Right lobe of liver (tissue), 6 donors: ENCODE measurements at regions not wholly inside any gene's neighbourhood (a gene's known extent, or its start where the extent isn't known, plus 50 kb on each side); places are given as distances from the start of the nearest gene placed in this dataset.

Source experiments
- ATAC-seq, 4 donors: fragments of 200-7000 bp; cut with Tn5 transposase; one replicate each; pipeline ENCODE4 v1.9.1; 2020; ENCODE audit warnings: mild to moderate bottlenecking in 4 of 4, moderate library complexity in 4 of 4
- DNase-seq, 3 donors: peaks; one replicate each; pipeline ENCODE4 v3.0.0-alpha.2; 2020
- H3K27ac ChIP-seq, 3 donors: fragments of 200-600 bp; one replicate each; pipeline ENCODE4 v1.8.0; 2022
- H3K27me3 ChIP-seq, 2 donors: fragments of 200-600 bp; one replicate each; pipeline ENCODE4 v1.8.0; 2022
- H3K36me3 ChIP-seq, 4 donors: fragments of 200-600 bp; sonication (generic) in 1 of 4; one replicate each; pipeline versions ENCODE4 v1.5.1 to v1.8.0; 2017 to 2022; ENCODE audit warnings: control low read depth in 1 of 4
- H3K4me1 ChIP-seq, 4 donors: fragments of 200-600 bp; sonication (generic) in 1 of 4; one replicate each; pipeline versions ENCODE4 v1.5.1 to v1.8.0; 2017 to 2022; ENCODE audit warnings: control low read depth in 1 of 4
- H3K4me3 ChIP-seq, 3 donors: fragments of 200-600 bp; one replicate each; pipeline ENCODE4 v1.8.0; 2022
- H3K9me3 ChIP-seq, 4 donors: fragments of 200-600 bp; sonication (generic) in 1 of 4; one replicate each; pipeline versions ENCODE4 v1.5.1 to v1.8.0; 2017 to 2022; ENCODE audit warnings: control low read depth in 1 of 4
- POLR2A ChIP-seq: fragments of 450-650 bp; IDR thresholded peaks from one replicate; pipeline ENCODE4 v1.6.1; 2017; ENCODE audit warnings: antibody characterized with exemption, mild to moderate bottlenecking
- WGBS: methylation state at CpG from one replicate; pipeline ENCODE4 v1.1.6; 2018; ENCODE audit warnings: low coverage, low lambda C conversion rate; ENCODE audit not compliant: insufficient coverage; ENCODE audit errors: missing lambda C conversion rate; 5-methylcytosine and 5-hydroxymethylcytosine counted together
- intact Hi-C, 2 donors: fragments of 100-400 bp; cut with DNase I; formaldehyde crosslinking; loops; one replicate each; pipeline versions ENCODE4 v1.11.2 to v1.14.1; 2022
- TF ChIP-seq, protein P1 (sequence below), 4 donors: fragments of 200-600 bp in 3 of 4; fragments of 450-650 bp in 1 of 4; IDR thresholded peaks; one replicate each; pipeline versions ENCODE4 v1.5.1 to v1.8.0; 2016 to 2022; ENCODE audit warnings: antibody characterized with exemption in 4 of 4, mild to moderate bottlenecking in 2 of 4
- donor health status: DM: no; HTN: yes; CAD: no.
- donor health status: DM: no; HTN: no; CAD: no.
- donor health status: DM: no; HTN: no; CAD: no.
- donor health status: DM: no; HTN: yes; CAD: no.
- donor health status: DM: no; HTN: yes; CAD: no.

DNA sequence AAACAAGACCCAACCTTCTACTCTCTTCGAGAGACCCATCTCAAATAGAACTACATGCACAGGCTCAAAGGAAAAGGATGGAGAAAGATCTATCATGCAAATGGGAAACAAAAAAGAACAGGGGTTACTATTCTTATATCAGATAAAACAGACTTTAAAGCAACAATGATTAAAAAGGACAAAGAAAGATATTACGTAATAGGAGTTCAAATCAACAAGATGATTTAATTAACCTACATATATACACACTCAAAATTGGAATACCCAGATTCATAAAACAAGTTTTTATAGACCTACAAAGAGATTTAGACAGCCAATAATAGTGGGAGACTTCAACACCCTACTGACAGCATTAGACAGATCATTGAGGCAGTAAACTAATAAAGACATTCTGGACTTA lies 536.6 kb upstream of the RAG2 start:
- no peak for DNase-seq
- no peaks in the 10 kb centered on the region for H3K4me1 ChIP-seq
- 40% methylated on average over 2 of the region's 2 CpGs for WGBS
- H3K27ac ChIP-seq, result no peak overlapping the region
- no peaks in the 10 kb centered on the region for H3K36me3 ChIP-seq
- no peak overlapping the region for H3K4me3 ChIP-seq
- no peaks in the 10 kb centered on the region for H3K9me3 ChIP-seq
- no peaks in the 10 kb centered on the region for H3K27me3 ChIP-seq
- intact Hi-C loops, result no loop called here
- TF ChIP-seq, protein P1, sequence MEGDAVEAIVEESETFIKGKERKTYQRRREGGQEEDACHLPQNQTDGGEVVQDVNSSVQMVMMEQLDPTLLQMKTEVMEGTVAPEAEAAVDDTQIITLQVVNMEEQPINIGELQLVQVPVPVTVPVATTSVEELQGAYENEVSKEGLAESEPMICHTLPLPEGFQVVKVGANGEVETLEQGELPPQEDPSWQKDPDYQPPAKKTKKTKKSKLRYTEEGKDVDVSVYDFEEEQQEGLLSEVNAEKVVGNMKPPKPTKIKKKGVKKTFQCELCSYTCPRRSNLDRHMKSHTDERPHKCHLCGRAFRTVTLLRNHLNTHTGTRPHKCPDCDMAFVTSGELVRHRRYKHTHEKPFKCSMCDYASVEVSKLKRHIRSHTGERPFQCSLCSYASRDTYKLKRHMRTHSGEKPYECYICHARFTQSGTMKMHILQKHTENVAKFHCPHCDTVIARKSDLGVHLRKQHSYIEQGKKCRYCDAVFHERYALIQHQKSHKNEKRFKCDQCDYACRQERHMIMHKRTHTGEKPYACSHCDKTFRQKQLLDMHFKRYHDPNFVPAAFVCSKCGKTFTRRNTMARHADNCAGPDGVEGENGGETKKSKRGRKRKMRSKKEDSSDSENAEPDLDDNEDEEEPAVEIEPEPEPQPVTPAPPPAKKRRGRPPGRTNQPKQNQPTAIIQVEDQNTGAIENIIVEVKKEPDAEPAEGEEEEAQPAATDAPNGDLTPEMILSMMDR (IDR thresholded peaks at IDR 0.05), result no peak
- TF ChIP-seq POLR2A, result no peak
- no peak for ATAC-seq

DNA sequence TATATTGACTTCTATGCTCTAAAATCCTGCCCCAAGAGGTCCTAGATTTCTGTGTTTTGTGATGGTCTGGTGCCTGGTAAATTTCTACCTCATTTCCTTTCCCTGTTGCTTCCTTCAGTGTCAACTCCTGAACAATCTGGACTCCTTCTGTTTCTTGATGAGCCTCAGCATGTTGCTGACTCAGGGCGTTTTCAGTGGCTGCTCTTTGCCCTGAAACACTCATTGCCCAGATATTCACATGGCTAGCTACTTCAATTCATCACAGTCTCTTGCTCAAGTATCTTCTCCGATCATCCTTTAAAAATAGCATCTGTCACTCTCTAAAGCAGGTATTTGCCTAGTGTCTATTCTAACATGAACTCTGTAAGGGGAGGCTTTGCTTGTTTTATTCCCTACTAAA lies 526.3 kb upstream of the RAG2 start:
- H3K4me3 ChIP-seq, result no peak overlapping the region
- no peak for TF ChIP-seq POLR2A
- TF ChIP-seq, protein P1 (IDR thresholded peaks at IDR 0.05), result no peak
- intact Hi-C loops, result no loop called here
- ATAC-seq (no peak), DNase-seq (no peak)
- no peaks in the 10 kb centered on the region for H3K9me3 ChIP-seq
- no peak overlapping the region for H3K27ac ChIP-seq
- 36% methylated on average over 2 of the region's 2 CpGs for WGBS
- no peaks in the 10 kb centered on the region for H3K36me3 ChIP-seq
- H3K4me1 ChIP-seq, result no peaks in the 10 kb centered on the region
- no peaks in the 10 kb centered on the region for H3K27me3 ChIP-seq

DNA sequence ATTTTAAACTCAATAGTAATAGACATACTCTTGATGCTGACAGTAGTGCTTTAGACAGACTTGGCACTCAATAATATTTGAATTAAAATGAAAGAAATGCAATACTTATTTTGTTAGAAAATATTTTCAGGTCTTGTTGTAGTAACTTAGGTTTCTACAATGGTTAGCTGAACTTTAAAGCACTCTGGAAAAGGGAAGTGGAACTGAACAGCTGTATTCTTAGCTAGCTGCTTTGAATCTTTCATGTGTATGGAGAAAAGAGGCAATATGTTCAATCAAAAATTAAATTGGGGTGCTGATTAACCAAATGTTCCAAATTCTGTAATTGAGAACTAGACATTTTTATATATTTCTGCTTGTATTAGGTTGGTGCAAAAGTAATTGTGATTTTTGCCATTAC lies 517.9 kb upstream of the RAG2 start:
- Histone ChIP-seq H3K9me3 (no peaks in the 10 kb centered on the region), H3K4me1 (no peaks in the 10 kb centered on the region), H3K36me3 (no peaks in the 10 kb centered on the region), H3K27me3 (no peaks in the 10 kb centered on the region), H3K4me3 (no peak overlapping the region), H3K27ac (no peak overlapping the region)
- DNase-seq, result no peak
- TF ChIP-seq POLR2A, result no peak
- TF ChIP-seq, protein P1 (IDR thresholded peaks at IDR 0.05), result no peak
- intact Hi-C loops, result no loop called here
- no peak for ATAC-seq

DNA sequence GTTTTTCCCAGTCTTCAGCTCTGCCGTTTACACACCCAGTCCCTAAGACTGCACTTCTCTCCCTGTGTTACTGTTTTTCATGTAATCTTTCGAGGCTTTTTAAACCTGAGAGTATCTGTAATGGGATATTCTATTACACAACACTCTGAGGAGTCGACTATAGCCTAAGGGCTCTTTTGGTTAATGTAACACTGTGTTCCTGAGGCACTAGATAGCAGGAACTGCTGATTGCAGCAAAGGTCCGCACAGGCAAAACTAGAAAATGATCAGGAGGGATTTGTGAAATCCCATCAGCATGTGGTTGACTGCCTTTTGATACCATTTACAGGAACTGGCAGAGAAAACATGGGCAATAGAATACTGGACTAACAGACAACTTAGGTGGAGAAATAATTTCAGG lies 512.3 kb upstream of the RAG2 start:
- TF ChIP-seq, protein P1 (IDR thresholded peaks at IDR 0.05), result no peak
- no peak for TF ChIP-seq POLR2A
- no peak for DNase-seq
- intact Hi-C loops, result no loop called here
- Histone ChIP-seq H3K4me3 (no peak overlapping the region), H3K27me3 (no peaks in the 10 kb centered on the region), H3K9me3 (no peaks in the 10 kb centered on the region), H3K27ac (no peak overlapping the region), H3K4me1 (no peaks in the 10 kb centered on the region), H3K36me3 (no peaks in the 10 kb centered on the region)
- no peak for ATAC-seq
- 43% methylated on average over 4 of the region's 4 CpGs for WGBS

DNA sequence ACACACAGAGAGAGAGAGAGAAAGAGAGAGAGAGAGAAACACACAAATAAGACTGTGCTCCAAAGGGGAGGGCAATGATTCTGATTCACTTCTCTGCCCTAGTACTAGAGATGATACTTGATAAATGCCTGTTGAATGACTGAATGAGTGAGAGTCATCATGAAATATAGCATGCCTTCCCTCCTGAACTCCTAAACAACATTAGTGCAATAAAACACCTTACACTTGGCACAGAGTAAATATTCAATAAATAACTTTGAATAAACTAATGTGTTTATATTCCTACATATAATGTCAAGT lies 511.2 kb upstream of the RAG2 start:
- DNase-seq (no peak), ATAC-seq (no peak)
- no peaks in the 10 kb centered on the region for H3K9me3 ChIP-seq
- no peak for TF ChIP-seq POLR2A
- TF ChIP-seq, protein P1 (IDR thresholded peaks at IDR 0.05), result no peak
- H3K4me3 ChIP-seq, result no peak overlapping the region
- no peaks in the 10 kb centered on the region for H3K4me1 ChIP-seq
- no peaks in the 10 kb centered on the region for H3K27me3 ChIP-seq
- intact Hi-C loops, result no loop called here
- no peak overlapping the region for H3K27ac ChIP-seq
- H3K36me3 ChIP-seq, result no peaks in the 10 kb centered on the region
